Astrocyte (in vitro differentiated cells and primary cell): ENCODE measurements at regions not wholly inside any gene's neighbourhood (a gene's known extent, or its start where the extent isn't known, plus 50 kb on each side); places are given as distances from the start of the nearest gene placed in this dataset.

ENCODE experiments used
- DNase-seq: peaks from one replicate; pipeline ENCODE4 v3.0.0-alpha.2; 2010; ENCODE audit warnings: low read depth
- FAIRE-seq: peaks from 2 replicates; lab custom pipeline; 2011; peaks lifted over from hg19 to GRCh38; lab: Jason Lieb, UNC
- H2AFZ ChIP-seq: 2 replicates; pipeline ENCODE4 v1.6.0; 2012; ENCODE audit warnings: low read depth, low read length, inconsistent platforms
- H3K27ac ChIP-seq: 2 replicates; pipeline ENCODE4 v1.5.1; 2011; ENCODE audit warnings: low read depth, low read length, inconsistent platforms
- H3K27me3 ChIP-seq: 2 replicates; pipeline ENCODE4 v1.6.0; 2011; ENCODE audit warnings: low read length, inconsistent platforms; ENCODE audit not compliant: insufficient read depth
- H3K36me3 ChIP-seq: 2 replicates; pipeline ENCODE4 v1.5.1; 2011; ENCODE audit warnings: low read length, inconsistent platforms; ENCODE audit not compliant: insufficient read depth
- H3K4me1 ChIP-seq: 2 replicates; pipeline ENCODE4 v1.5.1; 2011; ENCODE audit warnings: low read length, inconsistent platforms; ENCODE audit not compliant: insufficient read depth
- H3K4me2 ChIP-seq: 2 replicates; pipeline ENCODE4 v1.6.0; 2012; ENCODE audit warnings: low read length, inconsistent platforms
- H3K4me3 ChIP-seq: 2 replicates; pipeline ENCODE4 v1.5.1; 2011; ENCODE audit warnings: low read depth, mild to moderate bottlenecking, low read length, inconsistent platforms; ENCODE audit not compliant: insufficient read depth
- H3K79me2 ChIP-seq: 2 replicates; pipeline ENCODE4 v1.6.0; 2012; ENCODE audit warnings: mild to moderate bottlenecking, low read length, inconsistent platforms; ENCODE audit not compliant: insufficient read depth
- H3K9ac ChIP-seq: 2 replicates; pipeline ENCODE4 v1.6.0; 2012; ENCODE audit warnings: mild to moderate bottlenecking, low read length, inconsistent platforms
- H3K9me3 ChIP-seq: 2 replicates; pipeline ENCODE4 v1.5.1; 2012; ENCODE audit warnings: low read depth, mild to moderate bottlenecking, low read length, inconsistent platforms; ENCODE audit not compliant: insufficient read depth
- H4K20me1 ChIP-seq: 2 replicates; pipeline ENCODE4 v1.6.0; 2012; ENCODE audit warnings: low read length, inconsistent platforms; ENCODE audit not compliant: insufficient read depth
- H3K27ac Mint-ChIP-seq: one replicate; pipeline ENCODE4 v1.8.0; 2021; ENCODE audit warnings: mild to moderate bottlenecking, mixed read lengths; ENCODE audit not compliant: unreplicated experiment
- H3K27me3 Mint-ChIP-seq: one replicate; pipeline ENCODE4 v1.8.0; 2021; ENCODE audit warnings: low read depth, mixed read lengths; ENCODE audit not compliant: unreplicated experiment
- H3K36me3 Mint-ChIP-seq: one replicate; pipeline ENCODE4 v1.8.0; 2021; ENCODE audit warnings: low read depth, mixed read lengths; ENCODE audit not compliant: unreplicated experiment
- H3K4me1 Mint-ChIP-seq: one replicate; pipeline ENCODE4 v1.8.0; 2021; ENCODE audit warnings: low read depth, mixed read lengths; ENCODE audit not compliant: unreplicated experiment
- H3K4me3 Mint-ChIP-seq: one replicate; pipeline ENCODE4 v1.8.0; 2021; ENCODE audit warnings: mild to moderate bottlenecking, moderate library complexity, mixed read lengths; ENCODE audit not compliant: unreplicated experiment
- H3K9me3 Mint-ChIP-seq: one replicate; pipeline ENCODE4 v1.8.0; 2021; ENCODE audit warnings: mild to moderate bottlenecking, mixed read lengths; ENCODE audit not compliant: unreplicated experiment
- CTCF ChIP-seq: IDR thresholded peaks from 2 replicates; pipeline ENCODE4 v1.5.1; 2011; ENCODE audit warnings: low read depth, mild to moderate bottlenecking, inconsistent platforms, low read length, moderate library complexity; ENCODE audit not compliant: insufficient read depth
- EZH2 ChIP-seq: IDR thresholded peaks from 2 replicates; pipeline ENCODE4 v1.6.1; 2012; ENCODE audit warnings: mild to moderate bottlenecking, low read length, inconsistent platforms; ENCODE audit not compliant: insufficient read depth

DNA sequence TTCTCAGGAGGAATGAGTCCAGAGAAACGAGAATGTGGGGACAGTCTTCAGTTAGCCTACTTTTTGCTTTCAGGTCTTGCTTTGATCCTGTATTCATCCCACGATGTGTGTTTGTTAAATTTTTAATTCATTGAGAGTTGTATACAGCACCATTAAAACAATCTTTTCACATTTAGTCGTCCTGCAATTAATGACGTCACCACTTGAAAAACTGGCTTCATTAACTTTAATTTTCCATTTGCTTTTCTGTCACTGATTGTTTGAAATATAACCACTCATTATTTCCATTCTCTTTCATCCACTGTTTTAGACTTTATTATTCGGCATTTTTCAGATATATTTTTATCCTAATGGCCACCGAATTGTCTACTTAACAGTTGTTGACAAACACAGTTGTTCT is 146.9 kb downstream of the TFEC start:
- H3K9ac ChIP-seq, result no peak overlapping the region
- H3K9me3 Mint-ChIP-seq, result no peaks in the 10 kb centered on the region
- no peaks in the 10 kb centered on the region for H3K27me3 ChIP-seq
- H3K27ac ChIP-seq, result no peak overlapping the region
- H3K4me2 ChIP-seq, result no peak overlapping the region
- no peaks in the 10 kb centered on the region for H3K4me1 ChIP-seq
- no peaks in the 10 kb centered on the region for H3K9me3 ChIP-seq
- H3K4me3 ChIP-seq, result no peak overlapping the region
- no peaks in the 10 kb centered on the region for H3K36me3 ChIP-seq
- TF ChIP-seq CTCF (no peak), EZH2 (no peak)
- H3K4me3 Mint-ChIP-seq, result no peak overlapping the region
- H3K27me3 Mint-ChIP-seq, result no peaks in the 10 kb centered on the region
- DNase-seq (no peak), FAIRE-seq (no peak)
- H2AFZ ChIP-seq, result no peak overlapping the region
- H3K79me2 ChIP-seq, result no peaks in the 10 kb centered on the region
- no peak overlapping the region for H3K27ac Mint-ChIP-seq
- H3K4me1 Mint-ChIP-seq, result no peaks in the 10 kb centered on the region
- no peaks in the 10 kb centered on the region for H3K36me3 Mint-ChIP-seq
- no peaks in the 10 kb centered on the region for H4K20me1 ChIP-seq

GRCh38 chr7:115881476-115881875 is 149.1 kb downstream of the TFEC start:
- H3K9ac ChIP-seq, result no peak overlapping the region
- H2AFZ ChIP-seq, result no peak overlapping the region
- FAIRE-seq, result no peak
- no peak for TF ChIP-seq CTCF
- no peak for TF ChIP-seq EZH2
- H3K4me1 Mint-ChIP-seq, result no peaks in the 10 kb centered on the region
- H3K27ac Mint-ChIP-seq, result no peak overlapping the region
- H3K27me3 ChIP-seq, result no peaks in the 10 kb centered on the region
- H3K4me3 ChIP-seq, result no peak overlapping the region
- no peaks in the 10 kb centered on the region for H3K36me3 Mint-ChIP-seq
- no peaks in the 10 kb centered on the region for H4K20me1 ChIP-seq
- no peaks in the 10 kb centered on the region for H3K36me3 ChIP-seq
- no peaks in the 10 kb centered on the region for H3K9me3 ChIP-seq
- H3K9me3 Mint-ChIP-seq, result no peaks in the 10 kb centered on the region
- no peak overlapping the region for H3K4me3 Mint-ChIP-seq
- H3K27ac ChIP-seq, result no peak overlapping the region
- DNase-seq, result no peak
- H3K4me1 ChIP-seq, result no peaks in the 10 kb centered on the region
- no peak overlapping the region for H3K4me2 ChIP-seq
- no peaks in the 10 kb centered on the region for H3K27me3 Mint-ChIP-seq
- H3K79me2 ChIP-seq, result no peaks in the 10 kb centered on the region

DNA sequence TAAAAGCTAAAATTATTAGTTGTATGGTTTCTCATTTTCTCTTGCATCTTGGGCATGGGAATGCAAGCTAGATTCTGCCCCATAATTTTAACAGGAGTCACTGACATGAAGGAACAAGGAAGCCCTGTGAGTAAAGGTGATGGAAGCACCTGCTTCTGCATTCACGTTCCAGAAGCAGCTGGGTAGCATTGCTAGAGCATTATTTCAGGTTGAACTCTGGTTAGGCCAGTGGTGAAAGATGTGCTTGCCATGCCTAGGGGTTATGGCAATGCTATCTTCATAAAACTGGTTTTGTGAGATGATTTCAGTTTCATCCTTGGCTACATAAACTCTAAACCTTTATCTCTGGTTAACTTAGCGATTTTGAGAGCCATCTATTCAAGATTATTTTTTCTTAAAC is 151.4 kb downstream of the TFEC start:
- no peaks in the 10 kb centered on the region for H3K36me3 ChIP-seq
- H3K9me3 ChIP-seq, result no peaks in the 10 kb centered on the region
- no peak overlapping the region for H2AFZ ChIP-seq
- no peak for DNase-seq
- H3K27ac ChIP-seq, result no peak overlapping the region
- no peaks in the 10 kb centered on the region for H3K79me2 ChIP-seq
- H3K4me2 ChIP-seq, result no peak overlapping the region
- H3K4me1 ChIP-seq, result no peaks in the 10 kb centered on the region
- no peaks in the 10 kb centered on the region for H3K4me1 Mint-ChIP-seq
- H3K4me3 Mint-ChIP-seq, result no peak overlapping the region
- TF ChIP-seq EZH2 (no peak), CTCF (no peak)
- no peaks in the 10 kb centered on the region for H3K27me3 Mint-ChIP-seq
- no peaks in the 10 kb centered on the region for H3K27me3 ChIP-seq
- H3K36me3 Mint-ChIP-seq, result no peaks in the 10 kb centered on the region
- H3K27ac Mint-ChIP-seq, result no peak overlapping the region
- H3K9me3 Mint-ChIP-seq, result no peaks in the 10 kb centered on the region
- H3K9ac ChIP-seq, result no peak overlapping the region
- H4K20me1 ChIP-seq, result no peaks in the 10 kb centered on the region
- no peak for FAIRE-seq
- no peak overlapping the region for H3K4me3 ChIP-seq
